NCI-H2029 treated with DMSO at 0.1 percent for 48 hours (cell line): ENCODE measurements at regions not wholly inside any gene's neighbourhood (a gene's known extent, or its start where the extent isn't known, plus 50 kb on each side); places are given as distances from the start of the nearest gene placed in this dataset.
"Not testable (repeated sequence)": the region's sequence is repeated elsewhere in the genome, so short reads cannot be mapped to it uniquely, and the experiment has no call there.

ENCODE experiments used
- DNase-seq: peaks from one replicate; lab custom pipeline; 2025; lab: John Stamatoyannopoulos, UW

- DNase-seq: no peak
Measured at GRCh38 chr11:37506531-37506930, 908.5 kb upstream of the RAG2 start.

GRCh38 chr11:37505406-37505805, 907.4 kb upstream of the RAG2 start:
- no peak for DNase-seq

- DNase-seq: no peak
Measured at GRCh38 chr11:37504921-37505320, 906.9 kb upstream of the RAG2 start.

- DNase-seq: no peak
Measured at GRCh38 chr11:37504060-37504611, 906.1 kb upstream of the RAG2 start.

GRCh38 chr11:37503411-37504059, 905.5 kb upstream of the RAG2 start:
- no peak for DNase-seq

- no peak for DNase-seq
Measured at GRCh38 chr11:37502202-37502601, 904.2 kb upstream of the RAG2 start.

- DNase-seq: no peak
Measured at GRCh38 chr11:37500425-37500824, 902.4 kb upstream of the RAG2 start.

GRCh38 chr11:37497326-37497725, 899.3 kb upstream of the RAG2 start:
- DNase-seq: no peak

- DNase-seq: no peak
Measured at GRCh38 chr11:37496201-37496600, 898.2 kb upstream of the RAG2 start.

- no peak for DNase-seq
Measured at GRCh38 chr11:37484298-37484697, 886.3 kb upstream of the RAG2 start.

- DNase-seq: no peak
Measured at GRCh38 chr11:37483761-37484160, 885.7 kb upstream of the RAG2 start.

- DNase-seq: no peak
Measured at GRCh38 chr11:37474889-37475288, 876.9 kb upstream of the RAG2 start.

GRCh38 chr11:37468344-37468743, 870.3 kb upstream of the RAG2 start:
- DNase-seq: no peak

GRCh38 chr11:37465221-37465620, 867.2 kb upstream of the RAG2 start:
- no peak for DNase-seq

GRCh38 chr11:37459456-37459855, 861.4 kb upstream of the RAG2 start:
- no peak for DNase-seq

- no peak for DNase-seq
Measured at GRCh38 chr11:37456746-37457145, 858.7 kb upstream of the RAG2 start.

GRCh38 chr11:37451903-37452302, 853.9 kb upstream of the RAG2 start:
- DNase-seq: no peak

GRCh38 chr11:37450613-37451012, 852.6 kb upstream of the RAG2 start:
- DNase-seq: no peak

GRCh38 chr11:37449146-37449545, 851.1 kb upstream of the RAG2 start:
- no peak for DNase-seq

GRCh38 chr11:37442576-37442975, 844.5 kb upstream of the RAG2 start:
- DNase-seq: no peak

GRCh38 chr11:37431633-37432230, 833.7 kb upstream of the RAG2 start:
- not testable (repeated sequence) for DNase-seq

- not testable (repeated sequence) for DNase-seq
Measured at GRCh38 chr11:37430966-37431632, 833.1 kb upstream of the RAG2 start.

GRCh38 chr11:37422511-37422910, 824.5 kb upstream of the RAG2 start:
- no peak for DNase-seq
